ENCODE measurements at regions not wholly inside any gene's neighbourhood (a gene's known extent, or its start where the extent isn't known, plus 50 kb on each side); places are given as distances from the start of the nearest gene placed in this dataset.

DNA sequence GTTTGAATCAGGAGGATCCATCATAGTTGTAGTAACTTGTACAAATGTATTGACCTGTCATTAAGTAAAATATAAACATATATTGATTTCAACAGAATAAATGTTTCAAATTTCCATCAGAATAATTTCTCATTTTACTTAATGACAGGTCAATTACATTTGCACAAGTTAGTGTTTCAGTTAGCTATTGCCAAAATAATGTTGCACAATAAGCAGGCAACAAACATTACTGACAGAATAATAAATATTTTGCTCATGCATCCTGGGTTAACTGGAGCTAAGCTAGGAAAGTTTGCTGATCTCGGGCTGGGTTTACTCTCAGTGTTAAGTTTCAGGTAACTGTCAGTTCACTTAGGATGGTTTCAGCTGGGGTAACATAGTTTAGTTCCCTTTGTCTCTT is 822.4 kb downstream of the KCNT2 start:
- TF ChIP-seq CTCF (IDR thresholded peaks at IDR 0.05) = no peak
- Mint-ChIP-seq H3K4me3 (no peak overlapping the region), H3K4me1 (no peaks in the 10 kb centered on the region), H3K9me3 (peaks cover 6% of the 10 kb centered on the region), H3K36me3 (ENCODE audit: low read depth) (no peaks in the 10 kb centered on the region), H3K27ac (no peak overlapping the region), H3K27me3 (no peaks in the 10 kb centered on the region)
- POLR2A ChIA-PET = no interaction called here
- ATAC-seq (ENCODE audit: low read depth) (no peak), DNase-seq (no peak)
- CTCF ChIA-PET = no interaction called here
- intact Hi-C loops (cut with micrococcal nuclease) = no loop called here

GRCh38 chr1:195773931-195774330 is 834.3 kb downstream of the KCNT2 start:
- no peak for DNase-seq
- CTCF ChIA-PET = no interaction called here
- H3K4me1 Mint-ChIP-seq = no peaks in the 10 kb centered on the region

DNA sequence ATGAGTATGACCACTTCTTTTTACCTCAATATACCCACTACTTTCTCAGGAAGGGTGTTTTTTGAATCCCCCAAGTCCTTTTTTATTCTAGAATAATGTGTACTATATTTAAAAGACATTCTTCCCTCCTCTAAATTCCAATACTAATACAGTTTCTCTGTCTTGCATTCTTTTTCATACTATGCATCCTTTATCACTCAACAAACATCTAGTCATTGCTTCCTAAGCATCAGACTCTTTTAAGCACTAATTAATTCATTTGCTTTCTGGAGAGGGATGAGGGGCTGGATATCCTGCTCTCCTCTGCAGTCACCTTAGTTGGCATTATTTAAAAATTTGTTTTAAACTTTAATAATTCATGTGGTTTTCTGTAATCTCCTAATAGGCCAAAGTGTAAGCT is 838.8 kb downstream of the KCNT2 start:
- ChIA-PET CTCF (no interaction called here), POLR2A (no interaction called here)
- intact Hi-C loops (cut with micrococcal nuclease) = no loop called here

More at GRCh38 chr1:195773931-195774330, 834.3 kb downstream of the KCNT2 start:
- POLR2A ChIA-PET = no interaction called here
- intact Hi-C loops (cut with micrococcal nuclease) = no loop called here
- Mint-ChIP-seq H3K27ac (no peak overlapping the region), H3K36me3 (ENCODE audit: low read depth) (no peaks in the 10 kb centered on the region), H3K4me3 (no peak overlapping the region), H3K27me3 (no peaks in the 10 kb centered on the region), H3K9me3 (no peaks in the 10 kb centered on the region)
- no peak for TF ChIP-seq CTCF (IDR thresholded peaks at IDR 0.05)
- ATAC-seq (ENCODE audit: low read depth) = no peak

DNA sequence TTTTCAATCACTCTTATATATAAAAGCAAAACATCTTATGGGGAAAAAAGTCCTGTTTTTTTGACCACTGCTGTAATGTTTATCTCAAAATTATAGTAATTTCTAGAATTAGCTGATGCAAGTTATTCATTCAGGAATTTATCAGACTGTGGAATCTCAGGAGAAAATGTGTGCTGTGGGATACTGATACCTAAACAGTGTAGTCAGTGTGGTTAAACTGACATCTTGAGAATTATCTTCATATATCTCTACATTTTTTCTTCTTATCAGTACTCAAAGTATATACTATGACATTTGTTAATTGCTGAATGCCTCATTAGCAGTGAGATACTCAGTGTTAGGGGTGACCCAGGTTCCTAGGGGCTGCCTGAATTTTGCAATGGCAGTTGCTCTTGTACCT is 839.3 kb downstream of the KCNT2 start:
- Mint-ChIP-seq H3K9me3 (no peaks in the 10 kb centered on the region), H3K27me3 (no peaks in the 10 kb centered on the region), H3K36me3 (ENCODE audit: low read depth) (no peaks in the 10 kb centered on the region), H3K4me3 (no peak overlapping the region), H3K4me1 (no peaks in the 10 kb centered on the region), H3K27ac (no peak overlapping the region)
- ChIA-PET POLR2A (no interaction called here), CTCF (no interaction called here)
- ATAC-seq (ENCODE audit: low read depth) (no peak), DNase-seq (no peak)
- intact Hi-C loops (cut with micrococcal nuclease) = no loop called here
- no peak for TF ChIP-seq CTCF (IDR thresholded peaks at IDR 0.05)

More for the DNA sequence above, 838.8 kb downstream of the KCNT2 start:
- H3K36me3 Mint-ChIP-seq (ENCODE audit: low read depth) = no peaks in the 10 kb centered on the region
- H3K4me3 Mint-ChIP-seq = no peak overlapping the region
- no peaks in the 10 kb centered on the region for H3K27me3 Mint-ChIP-seq
- DNase-seq (no peak), ATAC-seq (ENCODE audit: low read depth) (no peak)
- H3K27ac Mint-ChIP-seq = no peak overlapping the region
- no peaks in the 10 kb centered on the region for H3K9me3 Mint-ChIP-seq
- no peak for TF ChIP-seq CTCF (IDR thresholded peaks at IDR 0.05)
- no peaks in the 10 kb centered on the region for H3K4me1 Mint-ChIP-seq

- H3K36me3 Mint-ChIP-seq (ENCODE audit: low read depth) = no peaks in the 10 kb centered on the region
- no peak for ATAC-seq (ENCODE audit: low read depth)
- POLR2A ChIA-PET = no interaction called here
- CTCF ChIA-PET = no interaction called here
- DNase-seq = no peak
- TF ChIP-seq CTCF (IDR thresholded peaks at IDR 0.05) = no peak
- H3K4me3 Mint-ChIP-seq = no peak overlapping the region
- intact Hi-C loops (cut with micrococcal nuclease) = no loop called here
- H3K4me1 Mint-ChIP-seq = no peaks in the 10 kb centered on the region
- no peak overlapping the region for H3K27ac Mint-ChIP-seq
- H3K9me3 Mint-ChIP-seq = no peaks in the 10 kb centered on the region
- no peaks in the 10 kb centered on the region for H3K27me3 Mint-ChIP-seq
Measured at GRCh38 chr1:195768377-195768776, 839.9 kb downstream of the KCNT2 start.
